Adrenal gland (tissue), 5 donors: ENCODE measurements at regions not wholly inside any gene's neighbourhood (a gene's known extent, or its start where the extent isn't known, plus 50 kb on each side); places are given as distances from the start of the nearest gene placed in this dataset.

Experiments used
- CTCF ChIP-seq, 6 experiments: fragments of 450-650 bp in 4 of 6; fragments of 200-600 bp in 2 of 6; sonication (generic) in 1 of 6; IDR thresholded peaks; 1 replicate in 5 of 6; 2 replicates in 1 of 6; pipeline versions ENCODE4 v1.5.1 to v1.8.0; 2016 to 2021; ENCODE audit warnings: antibody characterized with exemption in 6 of 6, mild to moderate bottlenecking in 2 of 6, moderate library complexity in 1 of 6
- POLR2A ChIP-seq, 2 donors: fragments of 450-650 bp; IDR thresholded peaks; one replicate each; pipeline ENCODE4 v1.6.1; 2017; ENCODE audit warnings: antibody characterized with exemption in 2 of 2, mild to moderate bottlenecking in 2 of 2, moderate library complexity in 1 of 2
- donor health status: DM: no; HTN: no; CAD: no.

GRCh38 chr5:96576876-96577275 lies 85.3 kb upstream of the CAST start:
- no peak for TF ChIP-seq CTCF (IDR thresholded peaks at IDR 0.05)
- no peak for TF ChIP-seq POLR2A (IDR thresholded peaks at IDR 0.05)
